ENCODE measurements at regions not wholly inside any gene's neighbourhood (a gene's known extent, or its start where the extent isn't known, plus 50 kb on each side); places are given as distances from the start of the nearest gene placed in this dataset.

- TF ChIP-seq, protein P1, sequence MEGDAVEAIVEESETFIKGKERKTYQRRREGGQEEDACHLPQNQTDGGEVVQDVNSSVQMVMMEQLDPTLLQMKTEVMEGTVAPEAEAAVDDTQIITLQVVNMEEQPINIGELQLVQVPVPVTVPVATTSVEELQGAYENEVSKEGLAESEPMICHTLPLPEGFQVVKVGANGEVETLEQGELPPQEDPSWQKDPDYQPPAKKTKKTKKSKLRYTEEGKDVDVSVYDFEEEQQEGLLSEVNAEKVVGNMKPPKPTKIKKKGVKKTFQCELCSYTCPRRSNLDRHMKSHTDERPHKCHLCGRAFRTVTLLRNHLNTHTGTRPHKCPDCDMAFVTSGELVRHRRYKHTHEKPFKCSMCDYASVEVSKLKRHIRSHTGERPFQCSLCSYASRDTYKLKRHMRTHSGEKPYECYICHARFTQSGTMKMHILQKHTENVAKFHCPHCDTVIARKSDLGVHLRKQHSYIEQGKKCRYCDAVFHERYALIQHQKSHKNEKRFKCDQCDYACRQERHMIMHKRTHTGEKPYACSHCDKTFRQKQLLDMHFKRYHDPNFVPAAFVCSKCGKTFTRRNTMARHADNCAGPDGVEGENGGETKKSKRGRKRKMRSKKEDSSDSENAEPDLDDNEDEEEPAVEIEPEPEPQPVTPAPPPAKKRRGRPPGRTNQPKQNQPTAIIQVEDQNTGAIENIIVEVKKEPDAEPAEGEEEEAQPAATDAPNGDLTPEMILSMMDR (IDR thresholded peaks at IDR 0.05; ENCODE audit: low read depth, low read length, missing input control), result no peak
- TF ChIP-seq ATF3 (IDR thresholded peaks at IDR 0.05) (no peak), FOXA1 (IDR thresholded peaks at IDR 0.05) (no peak), JUND (IDR thresholded peaks at IDR 0.05) (no peak), EGR1 (IDR thresholded peaks at IDR 0.05; ENCODE audit: low read depth in 2 of 2) (no peak), YY1 (IDR thresholded peaks at IDR 0.05) (no peak), MAX (IDR thresholded peaks at IDR 0.05) (no peak), RAD21 (IDR thresholded peaks at IDR 0.05) (no peak), RXRA (IDR thresholded peaks at IDR 0.05) (no peak), REST (IDR thresholded peaks at IDR 0.05) (no peak), NR2F2 (IDR thresholded peaks at IDR 0.05) (no peak)
Observed at GRCh38 chr4:144851948-144852347, 206.0 kb downstream of the HHIP start.

Data from liver (tissue), 3 donors.